Mesodermal cell (in vitro differentiated cells): ENCODE measurements at regions not wholly inside any gene's neighbourhood (a gene's known extent, or its start where the extent isn't known, plus 50 kb on each side); places are given as distances from the start of the nearest gene placed in this dataset.

Source experiments
- H3K27ac ChIP-seq: 2 replicates; pipeline ENCODE4 v1.7.0; 2013; ENCODE audit warnings: mild to moderate bottlenecking, low read depth, low read length, moderate library complexity; ENCODE audit not compliant: severe bottlenecking
- H3K36me3 ChIP-seq: 2 replicates; pipeline ENCODE4 v1.7.1; 2013; ENCODE audit warnings: mild to moderate bottlenecking, low read length, moderate library complexity; ENCODE audit not compliant: control insufficient read depth, insufficient read depth
- H3K4me1 ChIP-seq: one replicate; pipeline ENCODE4 v1.7.1; 2013; ENCODE audit warnings: mild to moderate bottlenecking, low read length; ENCODE audit not compliant: insufficient read depth, control insufficient read depth, poor library complexity, severe bottlenecking
- H3K4me3 ChIP-seq: 2 replicates; pipeline ENCODE4 v1.7.0; 2013; ENCODE audit warnings: low read length, control low read depth, mild to moderate bottlenecking; ENCODE audit not compliant: insufficient read depth, poor library complexity, severe bottlenecking; ENCODE audit errors: extremely low read depth
- H3K9me3 ChIP-seq: 2 replicates; pipeline ENCODE4 v1.7.1; 2013; ENCODE audit warnings: mild to moderate bottlenecking, low read length, moderate library complexity; ENCODE audit not compliant: control insufficient read depth
- WGBS, 2 experiments: methylation state at CpG; one replicate each; pipeline ENCODE4 v1.1.5; 2013; ENCODE audit warnings: missing lambda C conversion rate in 2 of 2; ENCODE audit not compliant: insufficient coverage in 2 of 2; 5-methylcytosine and 5-hydroxymethylcytosine counted together

DNA sequence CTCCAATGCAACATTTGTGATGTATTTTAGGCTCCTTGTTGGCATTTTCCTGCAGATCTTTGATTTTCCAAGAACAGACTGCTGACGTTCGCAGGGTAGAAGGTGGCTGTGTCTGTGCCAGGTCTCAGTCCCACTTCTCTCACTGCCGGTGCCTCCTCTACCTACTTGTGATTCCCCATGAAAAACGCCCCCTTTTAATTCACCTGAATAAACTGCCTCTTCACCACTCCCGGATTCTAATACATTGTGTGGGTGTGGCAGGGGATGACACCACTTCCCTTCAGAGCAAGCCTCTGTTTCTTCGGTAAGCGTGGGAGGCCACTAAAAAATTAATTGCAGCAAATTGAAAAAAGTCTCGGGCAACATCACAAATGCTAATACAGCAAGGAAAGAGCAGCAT lies 96.1 kb upstream of the FAM9B start:
- H3K36me3 ChIP-seq: no peaks in the 10 kb centered on the region

DNA sequence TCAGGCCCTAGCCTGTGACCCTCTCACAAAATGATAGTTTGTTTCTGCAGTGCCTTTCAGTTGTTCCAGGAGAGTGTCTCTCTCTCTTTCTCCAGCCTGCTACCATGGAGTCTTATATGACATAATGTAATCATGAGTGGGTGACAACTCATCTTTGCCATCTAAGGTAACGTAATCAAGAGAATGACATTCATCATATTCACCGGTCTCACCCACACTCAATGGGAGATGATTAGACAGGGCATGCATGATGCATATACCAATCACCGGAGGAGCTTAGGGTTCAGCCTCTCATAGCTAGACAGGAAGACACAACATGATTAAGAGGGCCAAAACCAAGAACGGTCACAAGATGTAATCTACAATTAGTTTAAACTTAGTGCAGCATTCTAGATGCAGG lies 97.1 kb upstream of the FAM9B start:
- Histone ChIP-seq H3K36me3 (no peaks in the 10 kb centered on the region), H3K9me3 (no peaks in the 10 kb centered on the region), H3K27ac (no peak overlapping the region), H3K4me3 (no peak overlapping the region), H3K4me1 (peaks cover 5% of the 10 kb centered on the region)
- 90% methylated on average over 2 of the region's 4 CpGs; no CpG with 5 or more reads in 1 of the 2 experiments for WGBS, 2 experiments

More for the DNA sequence above, 96.1 kb upstream of the FAM9B start:
- no peak overlapping the region for H3K27ac ChIP-seq
- peaks cover 5% of the 10 kb centered on the region for H3K4me1 ChIP-seq
- 100% methylated on average over 2 of the region's 8 CpGs; no CpG with 5 or more reads in 1 of the 2 experiments for WGBS, 2 experiments
- H3K4me3 ChIP-seq: no peak overlapping the region
- H3K9me3 ChIP-seq: no peaks in the 10 kb centered on the region

DNA sequence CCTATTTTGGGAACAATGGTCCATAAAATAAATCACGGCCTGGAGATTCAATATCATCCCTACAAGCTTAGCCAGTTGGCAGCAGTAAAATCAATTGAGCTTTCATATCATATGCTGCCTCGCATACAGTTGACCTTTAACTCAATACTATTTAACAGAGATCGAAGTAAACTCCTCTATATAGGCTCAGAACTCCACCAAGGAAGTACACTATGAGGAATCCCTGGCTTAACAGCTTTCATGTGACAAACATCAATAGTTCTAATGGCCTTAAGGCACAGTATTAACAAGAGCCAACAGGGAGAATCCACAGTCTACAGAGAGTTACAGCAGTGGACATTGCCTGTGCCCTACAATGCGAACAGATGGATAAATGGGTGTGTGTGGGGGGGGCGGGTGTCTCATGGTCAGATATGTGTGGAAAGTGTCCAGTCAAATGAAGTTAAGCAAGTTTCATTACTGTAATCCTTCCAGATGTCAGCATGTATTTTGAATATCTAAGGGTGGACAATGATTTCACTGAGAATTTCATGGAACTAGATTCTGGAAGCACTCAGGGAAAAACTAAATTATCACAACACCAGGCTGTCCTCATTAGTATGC lies 98.2 kb upstream of the FAM9B start:
- WGBS, 2 experiments: 100% methylated on average over 1 of the region's 5 CpGs; no CpG with 5 or more reads in 1 of the 2 experiments
- H3K4me1 ChIP-seq: peaks cover 5% of the 10 kb centered on the region
- H3K9me3 ChIP-seq: no peaks in the 10 kb centered on the region
- H3K4me3 ChIP-seq: no peak overlapping the region
- H3K27ac ChIP-seq: no peak overlapping the region
- no peaks in the 10 kb centered on the region for H3K36me3 ChIP-seq

DNA sequence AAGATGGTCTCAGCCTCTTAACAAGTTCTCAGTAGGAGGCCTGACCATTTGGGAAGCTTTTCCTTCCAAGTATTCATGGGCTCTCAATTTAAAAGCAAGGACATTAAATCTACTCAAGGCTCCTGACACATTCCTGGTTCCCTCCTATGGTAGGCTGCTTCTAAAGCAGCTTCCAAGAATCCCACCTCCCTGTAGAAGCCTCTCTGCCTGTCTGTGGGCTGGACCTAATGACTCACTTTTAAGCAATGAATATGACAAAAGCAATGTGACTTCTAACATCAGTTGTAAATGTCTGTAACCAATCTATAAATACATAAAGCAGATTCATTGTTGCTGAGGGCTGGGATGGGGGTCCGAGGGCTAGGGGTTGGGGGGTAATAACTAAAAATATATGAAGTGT lies 99.5 kb upstream of the FAM9B start:
- H3K27ac ChIP-seq: no peak overlapping the region
- H3K36me3 ChIP-seq: no peaks in the 10 kb centered on the region
- no peak overlapping the region for H3K4me3 ChIP-seq
- peaks cover 5% of the 10 kb centered on the region for H3K4me1 ChIP-seq
- no peaks in the 10 kb centered on the region for H3K9me3 ChIP-seq
- WGBS, 2 experiments: no CpG with 5 or more reads among the region's 1 CpG

DNA sequence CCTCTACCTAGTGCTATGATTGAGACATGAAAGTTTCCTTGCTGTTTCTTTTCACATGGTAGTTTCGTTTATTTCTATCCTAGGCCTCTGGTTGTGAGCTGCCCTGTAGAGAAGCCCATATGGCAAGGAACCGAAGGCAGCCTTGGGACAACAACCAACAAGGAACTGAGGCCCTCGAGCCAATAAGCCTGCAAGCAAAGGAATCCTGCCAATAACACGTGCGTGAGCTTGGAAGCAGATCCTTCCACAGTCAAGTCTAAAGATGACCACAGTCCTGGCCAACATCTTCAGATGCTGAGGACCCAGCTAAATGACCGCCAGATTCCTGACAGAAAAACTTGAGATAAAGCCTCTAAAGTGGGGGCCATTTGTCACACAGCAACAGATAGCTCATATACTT lies 100.4 kb upstream of the FAM9B start:
- 80 to 93% methylated on average over 1 to 3 of the region's 6 CpGs for WGBS, 2 experiments
- Histone ChIP-seq H3K9me3 (no peaks in the 10 kb centered on the region), H3K27ac (no peak overlapping the region), H3K4me1 (peaks cover 5% of the 10 kb centered on the region), H3K4me3 (no peak overlapping the region), H3K36me3 (no peaks in the 10 kb centered on the region)

DNA sequence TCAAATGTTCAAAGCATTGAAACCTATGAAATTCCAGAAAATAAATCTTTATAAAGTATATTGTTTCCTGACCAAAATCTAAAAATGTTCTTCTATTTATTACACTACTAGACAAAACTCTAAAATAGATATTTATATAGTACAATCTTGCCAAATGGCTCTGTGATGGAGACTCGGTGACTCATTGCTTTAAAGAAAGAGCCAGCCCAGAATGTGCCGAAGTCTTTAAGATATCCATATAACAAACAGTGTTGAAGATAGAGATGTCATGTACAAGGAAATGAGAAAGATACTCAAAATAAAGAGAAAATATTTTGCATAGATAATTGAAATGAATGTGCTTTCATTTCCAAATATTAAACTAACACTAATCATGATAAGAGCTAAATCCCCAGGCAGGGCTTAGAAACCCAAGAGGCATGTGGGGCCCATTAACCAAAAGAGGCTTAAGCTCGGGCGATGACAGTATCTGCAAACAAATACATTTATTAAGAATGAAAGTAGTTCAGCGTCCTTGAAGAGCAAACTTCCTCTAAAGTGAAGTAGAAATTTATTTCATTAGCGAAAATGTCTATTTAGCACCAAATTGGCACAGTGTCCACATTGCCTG lies 102.1 kb upstream of the FAM9B start:
- Histone ChIP-seq H3K4me1 (peaks cover 5% of the 10 kb centered on the region), H3K36me3 (no peaks in the 10 kb centered on the region), H3K9me3 (no peaks in the 10 kb centered on the region), H3K4me3 (no peak overlapping the region), H3K27ac (no peak overlapping the region)
- no CpG with 5 or more reads among the region's 6 CpGs for WGBS, 2 experiments

DNA sequence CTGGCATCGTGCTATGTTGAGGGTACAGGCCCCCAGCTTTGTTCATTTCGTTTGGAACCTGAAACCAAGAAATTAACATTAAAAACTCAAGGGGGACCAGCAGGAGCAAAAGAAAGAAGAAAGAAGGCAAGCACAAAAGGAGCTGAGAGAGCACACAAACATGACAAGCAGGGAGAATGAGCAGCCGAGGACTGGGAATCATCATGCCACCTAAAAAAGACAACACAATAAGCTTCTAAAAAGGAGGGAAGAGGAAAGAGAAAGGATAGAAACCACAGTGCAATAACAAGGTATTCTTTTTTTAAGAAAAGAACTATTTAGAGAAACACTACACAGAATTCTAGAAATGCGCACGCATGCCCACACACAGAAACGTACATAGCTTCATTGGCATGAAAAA lies 103.2 kb upstream of the FAM9B start:
- Histone ChIP-seq H3K4me1 (peaks cover 5% of the 10 kb centered on the region), H3K27ac (no peak overlapping the region), H3K36me3 (no peaks in the 10 kb centered on the region), H3K9me3 (no peaks in the 10 kb centered on the region), H3K4me3 (no peak overlapping the region)
- WGBS, 2 experiments: 100% methylated on average over 1 of the region's 6 CpGs; no CpG with 5 or more reads in 1 of the 2 experiments

DNA sequence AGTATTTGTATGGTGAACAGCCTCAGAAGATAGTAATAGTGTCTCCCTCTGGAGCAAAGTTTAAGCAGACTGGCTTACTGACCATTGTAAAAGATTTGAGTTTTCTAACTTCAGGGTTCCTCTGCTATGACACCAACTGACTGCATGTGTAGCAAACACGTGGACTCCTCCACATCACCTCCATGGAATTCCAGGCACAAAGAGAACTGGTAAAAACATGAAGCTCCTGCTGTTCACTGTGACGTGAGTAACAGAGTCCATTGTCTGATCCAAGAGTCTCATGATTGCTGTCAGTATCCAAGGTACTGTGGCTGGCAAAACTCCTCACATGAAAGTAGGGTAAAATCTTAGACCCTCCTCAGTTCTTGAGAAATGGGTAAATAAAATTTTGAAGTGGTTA lies 107.6 kb upstream of the FAM9B start:
- H3K4me3 ChIP-seq: no peak overlapping the region
- H3K4me1 ChIP-seq: no peaks in the 10 kb centered on the region
- H3K36me3 ChIP-seq: no peaks in the 10 kb centered on the region
- no peaks in the 10 kb centered on the region for H3K9me3 ChIP-seq
- no peak overlapping the region for H3K27ac ChIP-seq
- no CpG with 5 or more reads among the region's 2 CpGs for WGBS, 2 experiments

DNA sequence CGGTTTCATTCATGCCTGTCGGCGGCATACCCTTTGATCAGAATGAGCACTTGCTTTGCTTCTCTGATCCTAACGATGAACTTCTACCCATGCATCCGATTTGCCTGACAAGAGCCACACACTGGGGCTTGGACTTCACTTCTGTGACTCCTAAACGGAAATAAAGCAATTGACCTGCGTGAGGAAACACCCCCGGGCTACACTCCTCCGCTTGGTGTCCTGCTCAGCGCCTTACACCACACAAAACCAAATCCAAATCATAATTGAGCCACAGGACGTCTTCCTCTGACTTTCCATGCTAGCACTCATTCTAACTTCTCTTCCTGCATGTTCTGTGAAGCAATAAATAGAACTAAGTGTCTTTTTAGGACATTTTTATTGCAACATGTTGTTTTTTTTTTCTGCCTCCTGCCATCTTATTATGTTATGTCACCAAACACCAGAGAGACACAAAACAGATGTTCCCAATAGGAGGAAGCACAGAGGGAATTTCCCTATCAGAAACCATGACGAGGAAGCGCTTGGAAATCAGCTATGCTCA lies 110.8 kb upstream of the FAM9B start:
- H3K27ac ChIP-seq: no peak overlapping the region
- H3K36me3 ChIP-seq: no peaks in the 10 kb centered on the region
- peaks cover 22% of the 10 kb centered on the region for H3K4me1 ChIP-seq
- no peaks in the 10 kb centered on the region for H3K9me3 ChIP-seq
- 68 to 73% methylated on average over 3 to 6 of the region's 13 CpGs for WGBS, 2 experiments
- no peak overlapping the region for H3K4me3 ChIP-seq

DNA sequence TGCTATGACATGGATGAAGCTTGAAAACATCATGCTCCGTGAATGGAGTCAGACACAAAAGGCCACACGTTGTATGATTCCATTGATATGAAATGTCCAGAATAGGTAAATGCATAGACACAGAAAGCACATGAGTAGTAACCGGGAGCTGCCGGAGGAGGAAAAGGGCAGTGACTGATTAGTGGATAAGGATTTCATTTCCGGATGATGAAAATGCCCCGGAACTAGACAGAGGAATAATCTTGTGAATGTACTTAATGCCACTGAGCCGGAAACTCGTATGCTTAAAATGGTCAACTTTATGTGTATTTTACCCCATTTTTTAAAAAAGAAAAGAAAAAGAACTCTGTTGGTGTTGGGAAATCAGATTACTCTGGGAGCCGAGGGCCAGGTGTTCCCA lies 112.7 kb upstream of the FAM9B start:
- peaks cover 22% of the 10 kb centered on the region for H3K4me1 ChIP-seq
- 76 to 94% methylated on average over 2 to 5 of the region's 9 CpGs for WGBS, 2 experiments
- no peak overlapping the region for H3K4me3 ChIP-seq
- peaks cover 6% of the 10 kb centered on the region for H3K9me3 ChIP-seq
- H3K36me3 ChIP-seq: no peaks in the 10 kb centered on the region
- no peak overlapping the region for H3K27ac ChIP-seq

DNA sequence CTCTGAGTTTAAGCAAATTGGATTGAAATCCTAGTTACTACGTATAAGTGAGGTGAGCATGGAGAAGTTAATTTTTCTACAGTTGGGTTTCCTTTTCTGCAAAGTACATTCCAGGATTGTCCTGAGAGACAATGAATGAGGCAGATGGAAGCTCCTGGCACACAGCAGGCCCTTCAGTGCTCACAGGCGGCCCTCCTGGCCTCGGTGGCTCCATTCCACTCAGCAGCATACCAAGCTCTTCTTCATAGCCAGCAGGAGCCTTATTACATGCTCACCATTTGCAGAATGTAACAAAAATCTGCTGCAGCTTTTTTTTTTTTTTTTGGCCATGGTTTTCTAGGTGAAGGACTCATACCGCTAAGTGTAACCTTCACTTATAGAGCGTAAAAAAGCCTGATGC lies 113.2 kb upstream of the FAM9B start:
- no peak overlapping the region for H3K4me3 ChIP-seq
- WGBS, 2 experiments: no CpG with 5 or more reads among the region's 5 CpGs
- H3K36me3 ChIP-seq: no peaks in the 10 kb centered on the region

More for the DNA sequence above, 113.2 kb upstream of the FAM9B start:
- peaks cover 8% of the 10 kb centered on the region for H3K9me3 ChIP-seq
- H3K27ac ChIP-seq: no peak overlapping the region
- peaks cover 22% of the 10 kb centered on the region for H3K4me1 ChIP-seq
